Esophagus squamous epithelium (tissue), 5 donors: ENCODE measurements at regions not wholly inside any gene's neighbourhood (a gene's known extent, or its start where the extent isn't known, plus 50 kb on each side); places are given as distances from the start of the nearest gene placed in this dataset.

Experiments
- DNase-seq: peaks from one replicate; lab custom pipeline; 2025; lab: John Stamatoyannopoulos, UW
- H3K27ac ChIP-seq, 4 donors: fragments of 200-600 bp; sonication (generic); one replicate each; pipeline ENCODE4 v1.5.1; 2016 to 2019; ENCODE audit warnings: mild to moderate bottlenecking in 1 of 4
- H3K27me3 ChIP-seq, 4 donors: fragments of 200-600 bp; sonication (generic); 1 replicate in 3 of 4; 2 replicates in 1 of 4; pipeline versions ENCODE4 v1.5.1 to v1.6.0; 2017 to 2021; ENCODE audit warnings: antibody characterized with exemption in 1 of 4
- H3K36me3 ChIP-seq, 3 donors: fragments of 200-600 bp; sonication (generic); one replicate each; pipeline ENCODE4 v1.5.1; 2016 to 2019
- H3K4me1 ChIP-seq, 3 donors: fragments of 200-600 bp; sonication (generic); one replicate each; pipeline ENCODE4 v1.5.1; 2017 to 2019
- H3K4me3 ChIP-seq, 4 donors: fragments of 200-600 bp; sonication (generic); 1 replicate in 3 of 4; 2 replicates in 1 of 4; pipeline ENCODE4 v1.5.1; 2016 to 2019; ENCODE audit warnings: mild to moderate bottlenecking in 2 of 4, moderate library complexity in 1 of 4
- H3K9me3 ChIP-seq, 3 donors: fragments of 200-600 bp; sonication (generic); one replicate each; pipeline ENCODE4 v1.5.1; 2016 to 2019
- CTCF ChIP-seq, 6 experiments: fragments of 450-650 bp in 4 of 6; fragments of 200-600 bp in 2 of 6; sonication (generic) in 2 of 6; IDR thresholded peaks; one replicate each; pipeline ENCODE4 v1.5.1; 2016 to 2019; ENCODE audit warnings: antibody characterized with exemption in 6 of 6, mild to moderate bottlenecking in 4 of 6, moderate library complexity in 4 of 6
- POLR2A ChIP-seq, 4 donors: fragments of 450-650 bp; IDR thresholded peaks; one replicate each; pipeline ENCODE4 v1.6.1; 2017; ENCODE audit warnings: antibody characterized with exemption in 4 of 4, mild to moderate bottlenecking in 4 of 4, moderate library complexity in 3 of 4
- WGBS, 2 donors: methylation state at CpG; one replicate each; pipeline ENCODE4 v1.1.5; 2018; 5-methylcytosine and 5-hydroxymethylcytosine counted together
- intact Hi-C: fragments of 100-400 bp; cut with DNase I; formaldehyde crosslinking; loops from one replicate; pipeline ENCODE4 v1.15.0; 2022
- donor health status: DM: yes; HTN: yes; CAD: no.

GRCh38 chr12:38016602-38017001, 300.0 kb upstream of the ALG10B start:
- TF ChIP-seq CTCF (IDR thresholded peaks at IDR 0.05) = no peak
- TF ChIP-seq POLR2A (IDR thresholded peaks at IDR 0.05) = no peak
- Histone ChIP-seq H3K36me3 (no peaks in the 10 kb centered on the region), H3K4me3 (no peak overlapping the region), H3K27ac (no peak overlapping the region), H3K27me3 (no peaks in the 10 kb centered on the region), H3K9me3 (peaks cover 0 to 28% (median 0%) of the 10 kb centered on the region in 3 donors), H3K4me1 (no peaks in the 10 kb centered on the region)
- WGBS, 2 donors = 68 to 72% methylated on average over 4 of the region's 4 CpGs
- intact Hi-C loops = no loop called here
- no peak for DNase-seq

GRCh38 chr12:38025916-38026315, 290.7 kb upstream of the ALG10B start:
- H3K9me3 ChIP-seq = peaks cover 0 to 20% (median 8%) of the 10 kb centered on the region in 3 donors
- WGBS, 2 donors = 23 to 24% methylated on average over 1 of the region's 1 CpG

GRCh38 chr12:38053113-38053512, 263.5 kb upstream of the ALG10B start:
- intact Hi-C loops = no loop called here
- Histone ChIP-seq H3K4me1 (no peaks in the 10 kb centered on the region), H3K27me3 (no peaks in the 10 kb centered on the region), H3K36me3 (no peaks in the 10 kb centered on the region), H3K27ac (no peak overlapping the region), H3K9me3 (peaks cover 0 to 16% (median 0%) of the 10 kb centered on the region in 3 donors), H3K4me3 (no peak overlapping the region)
- DNase-seq = no peak
- TF ChIP-seq CTCF (IDR thresholded peaks at IDR 0.05) = no peak
- TF ChIP-seq POLR2A (IDR thresholded peaks at IDR 0.05) = no peak
- 63 to 69% methylated on average over 10 to 16 of the region's 16 CpGs for WGBS, 2 donors

More at GRCh38 chr12:38025916-38026315, 290.7 kb upstream of the ALG10B start:
- Histone ChIP-seq H3K27ac (no peak overlapping the region), H3K36me3 (no peaks in the 10 kb centered on the region), H3K4me3 (no peak overlapping the region), H3K4me1 (no peaks in the 10 kb centered on the region), H3K27me3 (no peaks in the 10 kb centered on the region)
- no peak for TF ChIP-seq CTCF (IDR thresholded peaks at IDR 0.05)
- TF ChIP-seq POLR2A (IDR thresholded peaks at IDR 0.05) = no peak
- no peak for DNase-seq
- intact Hi-C loops = no loop called here

- no peaks in the 10 kb centered on the region for H3K36me3 ChIP-seq
- no peak overlapping the region for H3K27ac ChIP-seq
- H3K27me3 ChIP-seq = no peaks in the 10 kb centered on the region
- no peak for DNase-seq
- H3K4me1 ChIP-seq = no peaks in the 10 kb centered on the region
- intact Hi-C loops = no loop called here
- no peak overlapping the region for H3K4me3 ChIP-seq
- 65 to 73% methylated on average over 27 to 31 of the region's 34 CpGs for WGBS, 2 donors
- TF ChIP-seq CTCF (IDR thresholded peaks at IDR 0.05) = peak in 3 of 6 experiments; percentile 21 to 49 (median 45)
- no peak for TF ChIP-seq POLR2A (IDR thresholded peaks at IDR 0.05)
- H3K9me3 ChIP-seq = peaks cover 0 to 16% (median 0%) of the 10 kb centered on the region in 3 donors
These were observed 262.7 kb upstream of the ALG10B start for GRCh38 chr12:38053655-38054464.
